ENCODE measurements at regions not wholly inside any gene's neighbourhood (a gene's known extent, or its start where the extent isn't known, plus 50 kb on each side); places are given as distances from the start of the nearest gene placed in this dataset.
"Not testable (repeated sequence)": the region's sequence is repeated elsewhere in the genome, so short reads cannot be mapped to it uniquely, and the experiment has no call there.

DNA sequence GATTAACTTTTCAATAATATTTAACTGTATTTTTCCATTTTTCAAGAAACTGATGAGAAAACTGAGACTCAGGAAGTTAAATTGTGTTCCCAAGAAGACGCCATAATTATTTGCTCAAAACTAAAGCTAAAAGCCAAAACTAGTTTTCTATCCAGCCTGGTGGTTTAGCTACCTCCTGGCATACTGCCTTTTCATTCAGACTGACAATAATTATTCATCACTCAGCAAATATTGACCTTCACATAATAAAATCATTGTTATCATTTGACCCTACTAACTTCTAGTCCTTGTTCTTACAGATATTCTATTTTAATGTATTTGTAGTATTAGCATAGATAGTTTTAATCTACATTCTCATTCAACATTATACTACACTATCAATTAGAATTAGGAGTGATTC, 210.6 kb upstream of the GADL1 start:
- no peaks in the 10 kb centered on the region for H3K27me3 Mint-ChIP-seq
- H3K27ac Mint-ChIP-seq: no peak overlapping the region
- no peaks in the 10 kb centered on the region for H3K36me3 Mint-ChIP-seq (ENCODE audit: low read depth)
- H3K9me3 Mint-ChIP-seq: peaks cover 12% of the 10 kb centered on the region
- no peak overlapping the region for H3K4me3 Mint-ChIP-seq
- intact Hi-C loops (cut with micrococcal nuclease): no loop called here
- H3K4me1 Mint-ChIP-seq (ENCODE audit: low read depth): peaks cover 22% of the 10 kb centered on the region

DNA sequence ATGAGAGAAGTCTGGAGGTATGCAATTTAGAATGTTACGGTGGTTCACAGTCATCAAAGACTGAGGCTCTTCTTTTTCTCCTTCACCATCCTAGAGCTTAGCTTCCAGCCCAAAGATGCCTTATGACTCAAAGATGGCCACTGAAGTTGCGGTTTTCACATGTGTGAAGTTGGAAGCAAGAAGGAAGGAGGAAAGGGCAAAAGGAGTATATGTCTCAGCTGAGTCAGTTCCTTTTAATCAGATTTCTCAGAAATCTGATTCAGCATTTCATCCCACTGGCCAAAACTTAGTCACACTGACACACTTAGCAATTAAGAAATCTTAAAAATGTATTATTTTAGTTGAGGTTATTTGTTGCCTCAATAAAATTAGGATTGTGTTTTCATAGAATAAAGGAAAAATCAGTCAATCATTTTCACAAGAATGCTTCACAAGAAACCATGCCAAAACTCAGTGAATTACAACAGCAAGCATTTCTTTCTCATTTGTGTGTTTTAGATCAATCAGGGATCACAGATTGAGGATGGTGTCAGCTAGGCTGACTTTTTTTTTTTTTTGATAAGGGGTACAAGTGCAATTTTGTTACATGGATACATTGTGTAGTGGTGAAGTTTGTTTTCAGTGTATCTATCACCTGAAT, 211.1 kb upstream of the GADL1 start:
- intact Hi-C loops (cut with micrococcal nuclease): no loop called here
- Mint-ChIP-seq H3K36me3 (ENCODE audit: low read depth) (no peaks in the 10 kb centered on the region), H3K27me3 (no peaks in the 10 kb centered on the region), H3K4me1 (ENCODE audit: low read depth) (peaks cover 22% of the 10 kb centered on the region), H3K27ac (peak overlapping the region; percentile 63), H3K9me3 (peaks cover 12% of the 10 kb centered on the region), H3K4me3 (no peak overlapping the region)

DNA sequence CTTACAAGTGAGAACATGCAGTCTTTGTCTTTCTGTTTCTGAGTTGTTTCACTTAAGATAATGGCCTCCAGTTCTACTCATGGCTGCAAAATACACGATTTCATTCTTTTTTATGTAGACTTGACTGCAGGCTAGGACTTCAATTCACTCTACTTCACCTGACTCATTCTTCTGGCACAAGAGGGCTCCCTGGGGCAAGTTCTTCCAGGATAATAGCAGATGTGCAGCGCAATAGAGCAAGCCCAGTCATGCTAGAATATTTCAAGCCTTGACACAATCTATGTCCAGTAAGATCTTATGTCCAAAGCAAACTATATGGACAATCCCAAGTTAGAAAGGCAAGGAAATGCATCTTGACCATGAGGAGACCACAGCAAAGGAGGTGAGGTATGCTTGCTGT, 211.7 kb upstream of the GADL1 start:
- H3K4me3 Mint-ChIP-seq: no peak overlapping the region
- intact Hi-C loops (cut with micrococcal nuclease): no loop called here
- no peaks in the 10 kb centered on the region for H3K27me3 Mint-ChIP-seq
- peaks cover 12% of the 10 kb centered on the region for H3K9me3 Mint-ChIP-seq
- peak overlapping the region; percentile 63 for H3K27ac Mint-ChIP-seq
- no peaks in the 10 kb centered on the region for H3K36me3 Mint-ChIP-seq (ENCODE audit: low read depth)
- H3K4me1 Mint-ChIP-seq (ENCODE audit: low read depth): peaks cover 22% of the 10 kb centered on the region

DNA sequence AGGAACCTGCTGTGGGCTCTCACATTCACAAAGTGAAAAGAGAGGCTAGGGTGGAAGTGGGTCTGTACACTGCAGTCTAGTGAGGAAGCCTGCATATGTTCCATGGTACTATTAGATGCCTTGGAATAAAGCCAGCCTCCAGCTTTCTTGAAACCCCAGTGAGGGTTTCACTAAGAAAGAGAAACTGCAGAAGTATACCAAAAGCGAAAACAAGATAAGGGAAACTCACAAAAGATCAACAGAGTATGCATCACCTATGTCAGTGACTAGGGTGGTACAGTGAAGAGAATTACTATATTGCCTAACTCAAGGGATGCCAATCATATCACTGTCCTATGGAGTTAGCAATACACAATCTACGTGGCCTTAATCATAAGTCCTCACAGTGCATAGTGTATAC, 212.5 kb upstream of the GADL1 start:
- no peaks in the 10 kb centered on the region for H3K27me3 Mint-ChIP-seq
- intact Hi-C loops (cut with micrococcal nuclease): no loop called here
- H3K9me3 Mint-ChIP-seq: peaks cover 8% of the 10 kb centered on the region
- peaks cover 17% of the 10 kb centered on the region for H3K4me1 Mint-ChIP-seq (ENCODE audit: low read depth)
- no peak overlapping the region for H3K4me3 Mint-ChIP-seq
- peak overlapping the region; percentile 57 for H3K27ac Mint-ChIP-seq
- H3K36me3 Mint-ChIP-seq (ENCODE audit: low read depth): no peaks in the 10 kb centered on the region

DNA sequence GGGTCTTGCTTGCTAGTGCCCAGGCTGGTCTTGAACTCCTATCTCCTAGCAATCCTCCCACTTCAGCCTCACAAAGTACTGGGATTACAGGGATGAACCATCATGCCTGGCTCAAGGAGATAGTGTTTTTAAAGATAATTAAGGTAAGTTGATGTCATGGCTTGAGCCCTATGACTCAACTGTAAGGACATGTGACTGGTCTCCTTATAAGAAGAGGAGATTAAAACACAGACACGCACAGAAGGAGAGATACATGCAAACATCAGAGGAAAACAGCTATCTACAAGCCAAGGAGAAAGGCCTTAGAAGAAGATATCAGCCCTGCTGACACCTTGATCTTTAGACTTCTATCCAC, 220.4 kb upstream of the GADL1 start:
- Mint-ChIP-seq H3K9me3 (peaks cover 13% of the 10 kb centered on the region), H3K36me3 (ENCODE audit: low read depth) (no peaks in the 10 kb centered on the region), H3K27ac (no peak overlapping the region), H3K4me3 (no peak overlapping the region), H3K4me1 (ENCODE audit: low read depth) (no peaks in the 10 kb centered on the region), H3K27me3 (no peaks in the 10 kb centered on the region)
- intact Hi-C loops (cut with micrococcal nuclease): no loop called here

DNA sequence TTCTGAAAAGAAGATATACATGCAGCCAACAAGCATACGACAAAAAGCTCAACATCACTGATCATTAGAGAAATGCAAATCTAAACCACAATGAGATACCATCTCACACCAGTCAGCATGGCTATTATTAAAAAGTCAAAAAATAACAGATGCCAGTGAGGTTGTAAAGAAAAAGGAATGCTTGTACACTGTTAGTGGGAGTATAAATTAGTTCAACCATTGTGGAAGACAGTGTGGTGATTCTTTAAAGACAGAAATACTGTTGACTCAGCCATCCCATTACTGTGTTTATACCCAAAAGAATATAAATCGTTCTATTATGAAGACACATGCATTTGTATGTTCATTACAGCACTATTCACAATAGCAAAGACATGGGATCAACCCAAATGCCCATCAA, 221.1 kb upstream of the GADL1 start:
- H3K27ac Mint-ChIP-seq; intact Hi-C loops (cut with micrococcal nuclease); H3K36me3 Mint-ChIP-seq (ENCODE audit: low read depth); H3K4me1 Mint-ChIP-seq (ENCODE audit: low read depth); H3K4me3 Mint-ChIP-seq; H3K27me3 Mint-ChIP-seq: not testable (repeated sequence)
- H3K9me3 Mint-ChIP-seq: peaks cover 13% of the 10 kb centered on the region

DNA sequence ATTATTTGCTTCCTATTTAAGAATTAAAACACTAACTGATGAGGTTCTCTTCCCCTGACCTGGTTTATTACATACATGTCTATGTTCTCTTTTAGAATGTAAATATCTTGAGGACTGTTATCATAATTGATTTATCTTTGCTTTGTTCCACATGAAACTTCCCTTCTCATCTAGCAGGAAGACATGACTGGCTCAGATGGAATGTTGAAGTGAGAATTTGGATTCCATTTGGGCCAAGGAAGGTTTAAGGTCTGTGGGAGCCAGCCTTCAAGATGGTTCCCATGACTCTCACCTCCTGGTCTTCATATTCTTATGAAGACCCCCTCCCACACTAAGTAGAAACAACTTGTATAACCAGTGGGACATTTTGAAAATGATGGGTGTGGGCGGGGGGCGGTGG, 222.2 kb upstream of the GADL1 start:
- intact Hi-C loops (cut with micrococcal nuclease): no loop called here
- H3K27me3 Mint-ChIP-seq: no peaks in the 10 kb centered on the region
- H3K9me3 Mint-ChIP-seq: peaks cover 13% of the 10 kb centered on the region
- H3K4me1 Mint-ChIP-seq (ENCODE audit: low read depth): no peaks in the 10 kb centered on the region
- no peaks in the 10 kb centered on the region for H3K36me3 Mint-ChIP-seq (ENCODE audit: low read depth)
- no peak overlapping the region for H3K27ac Mint-ChIP-seq
- no peak overlapping the region for H3K4me3 Mint-ChIP-seq

DNA sequence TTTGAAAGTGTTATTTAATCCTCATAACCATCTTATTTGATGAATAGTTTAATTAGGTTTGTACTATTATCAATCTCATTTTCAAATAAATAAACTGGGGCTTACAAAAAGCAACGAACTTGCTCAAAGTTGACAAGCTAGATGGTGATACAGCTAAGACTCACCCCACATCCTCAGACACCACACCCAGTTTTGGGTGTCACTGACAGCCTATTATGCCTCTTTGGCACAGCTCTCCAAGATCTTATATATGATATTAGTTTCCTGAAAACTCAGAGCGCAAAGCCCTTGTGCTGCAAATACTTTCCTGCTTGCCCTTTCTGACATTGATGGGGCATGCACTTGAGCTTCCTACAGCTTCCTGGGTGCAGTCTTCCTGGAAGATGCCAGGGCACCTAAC, 223.4 kb upstream of the GADL1 start:
- H3K27me3 Mint-ChIP-seq: no peaks in the 10 kb centered on the region
- H3K4me1 Mint-ChIP-seq (ENCODE audit: low read depth): no peaks in the 10 kb centered on the region
- intact Hi-C loops (cut with micrococcal nuclease): no loop called here
- H3K4me3 Mint-ChIP-seq: no peak overlapping the region
- H3K9me3 Mint-ChIP-seq: peaks cover 13% of the 10 kb centered on the region
- H3K36me3 Mint-ChIP-seq (ENCODE audit: low read depth): no peaks in the 10 kb centered on the region
- H3K27ac Mint-ChIP-seq: no peak overlapping the region

DNA sequence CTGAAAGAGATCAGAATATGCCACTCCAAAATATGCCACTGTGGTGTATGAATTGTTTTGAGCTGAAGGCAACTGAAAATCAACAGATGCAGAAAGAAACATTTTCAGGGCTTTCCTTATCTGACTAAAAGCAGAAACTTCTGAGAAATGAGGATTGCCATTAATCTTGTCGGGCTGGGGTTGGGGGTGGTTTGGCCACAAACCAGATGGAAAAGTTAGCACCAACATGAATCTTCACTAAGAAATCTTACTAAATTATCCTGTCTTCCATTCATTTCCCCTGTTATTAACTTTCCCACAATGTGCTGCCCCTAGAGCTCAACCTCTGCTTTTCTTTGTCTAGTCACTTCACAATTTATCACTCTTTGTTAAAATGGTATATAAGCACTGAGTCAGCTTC, 229.9 kb upstream of the GADL1 start:
- H3K4me1 Mint-ChIP-seq (ENCODE audit: low read depth): no peaks in the 10 kb centered on the region
- no peaks in the 10 kb centered on the region for H3K27me3 Mint-ChIP-seq
- H3K36me3 Mint-ChIP-seq (ENCODE audit: low read depth): no peaks in the 10 kb centered on the region
- no peak overlapping the region for H3K4me3 Mint-ChIP-seq
- H3K9me3 Mint-ChIP-seq: peaks cover 13% of the 10 kb centered on the region
- intact Hi-C loops (cut with micrococcal nuclease): loop anchor here (10.0 kb wide), 1 partner anchor 160 kb away; no protein-coding TSS in a partner anchor
- no peak overlapping the region for H3K27ac Mint-ChIP-seq

DNA sequence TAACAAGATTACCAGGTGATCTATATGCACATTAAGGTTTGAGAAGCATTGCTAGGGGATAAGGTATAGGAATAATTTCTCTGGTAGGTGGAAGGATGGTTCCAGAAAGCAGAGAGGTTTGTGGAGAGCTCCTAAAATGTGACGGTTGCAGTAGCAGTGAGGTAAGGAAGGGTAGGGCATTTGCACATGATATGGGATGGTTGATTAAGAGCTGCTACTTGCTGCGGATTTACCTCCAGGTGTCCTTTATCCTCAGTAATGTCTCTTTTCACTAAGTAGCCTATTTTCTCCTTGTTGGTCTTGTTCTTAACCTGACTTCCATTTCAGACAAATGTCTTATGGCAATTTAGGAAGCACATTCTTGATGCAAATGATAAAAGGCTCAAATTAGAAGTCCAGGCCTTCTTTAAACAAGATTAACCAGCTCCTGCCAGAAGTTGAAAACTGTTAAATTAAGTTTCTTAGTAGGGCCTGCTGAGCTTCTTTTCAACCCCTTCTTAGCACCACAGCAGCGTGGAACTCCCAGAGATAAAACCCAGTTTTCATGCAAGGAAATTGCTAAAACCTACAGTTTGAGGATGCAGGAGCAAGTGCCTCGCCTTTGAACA, 231.1 kb upstream of the GADL1 start:
- H3K4me3 Mint-ChIP-seq: no peak overlapping the region
- no peaks in the 10 kb centered on the region for H3K4me1 Mint-ChIP-seq (ENCODE audit: low read depth)
- no peaks in the 10 kb centered on the region for H3K36me3 Mint-ChIP-seq (ENCODE audit: low read depth)
- no peaks in the 10 kb centered on the region for H3K27me3 Mint-ChIP-seq
- H3K27ac Mint-ChIP-seq: no peak overlapping the region
- peaks cover 13% of the 10 kb centered on the region for H3K9me3 Mint-ChIP-seq
- intact Hi-C loops (cut with micrococcal nuclease): loop anchor here (10.0 kb wide), 1 partner anchor 161 kb away; no protein-coding TSS in a partner anchor

DNA sequence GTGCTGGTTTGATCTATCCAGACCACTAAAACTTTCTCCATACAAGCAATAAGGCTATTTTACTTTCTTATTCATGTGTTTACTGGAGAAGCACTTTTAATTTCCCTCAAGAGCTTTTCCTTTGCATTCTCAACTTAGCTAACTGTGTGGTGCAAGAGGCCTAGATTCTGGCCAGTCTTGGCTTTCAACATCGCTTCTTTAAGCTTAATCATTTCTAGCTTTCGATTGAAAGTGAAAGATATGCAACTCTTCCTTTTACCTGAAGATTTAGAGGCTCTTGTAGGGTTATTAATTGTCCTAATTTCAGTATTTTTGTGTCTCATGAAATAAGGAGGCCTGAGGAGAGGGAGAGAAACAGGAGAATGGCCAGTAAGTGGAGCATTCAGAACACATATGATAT, 234.8 kb upstream of the GADL1 start:
- no peak overlapping the region for H3K4me3 Mint-ChIP-seq
- intact Hi-C loops (cut with micrococcal nuclease): loop anchor here (10.0 kb wide), 1 partner anchor 164 kb away; no protein-coding TSS in a partner anchor
- H3K27me3 Mint-ChIP-seq: no peaks in the 10 kb centered on the region
- no peak overlapping the region for H3K27ac Mint-ChIP-seq
- no peaks in the 10 kb centered on the region for H3K4me1 Mint-ChIP-seq (ENCODE audit: low read depth)
- H3K9me3 Mint-ChIP-seq: peaks cover 12% of the 10 kb centered on the region
- H3K36me3 Mint-ChIP-seq (ENCODE audit: low read depth): no peaks in the 10 kb centered on the region

DNA sequence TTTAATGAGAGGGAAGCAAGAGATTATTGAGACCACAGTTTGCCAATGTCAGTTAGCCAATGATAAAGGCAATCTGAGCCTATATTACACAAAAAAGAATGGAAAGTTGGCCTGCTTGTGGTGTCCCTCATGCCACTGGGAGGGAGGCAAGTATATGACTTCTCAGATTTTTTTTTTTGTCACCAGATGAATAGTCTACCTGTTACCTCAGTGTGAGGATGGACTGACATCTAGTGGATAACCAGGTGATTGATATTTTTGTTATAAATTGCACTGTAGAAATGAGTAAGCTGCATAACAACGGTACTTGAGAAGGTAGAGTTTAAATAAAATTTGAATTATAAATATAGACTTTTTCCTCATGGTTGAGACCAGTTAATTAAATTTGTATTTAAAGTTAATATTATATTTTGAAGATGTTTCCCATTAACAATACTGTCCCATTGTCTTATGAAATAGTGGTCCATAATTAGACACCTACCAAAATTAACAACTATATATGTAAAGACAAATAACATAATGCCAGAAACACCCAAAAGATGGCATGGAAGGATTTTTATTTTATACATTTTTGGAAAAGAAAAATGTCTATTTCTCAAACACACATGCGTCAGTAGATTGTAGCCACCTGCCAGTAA, 237.8 kb upstream of the GADL1 start:
- intact Hi-C loops (cut with micrococcal nuclease): loop anchor here (2.0 to 5.0 kb wide), 2 partner anchors 365 to 1120 kb away; no protein-coding TSS in a partner anchor
- no peak overlapping the region for H3K27ac Mint-ChIP-seq

DNA sequence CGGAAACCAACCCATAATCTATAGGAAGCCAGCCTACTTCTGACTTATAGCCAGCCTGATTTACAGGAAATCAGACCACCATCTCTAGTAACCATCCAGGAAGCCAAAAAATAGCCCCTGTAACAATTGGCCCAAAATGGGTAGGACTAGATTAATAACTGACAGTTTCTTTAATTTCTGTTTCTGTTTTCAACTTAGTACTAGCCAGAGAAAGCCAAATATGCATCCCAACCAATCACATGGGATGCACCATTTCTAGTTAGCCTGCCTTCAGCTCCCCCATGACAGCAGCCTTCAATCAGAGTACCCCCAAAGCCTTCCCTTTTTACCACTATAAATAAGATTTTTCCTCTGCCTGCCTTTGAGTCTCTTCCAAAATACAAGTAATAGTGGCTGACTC, 239.1 kb upstream of the GADL1 start:
- Mint-ChIP-seq H3K4me1 (ENCODE audit: low read depth) (no peaks in the 10 kb centered on the region), H3K27me3 (no peaks in the 10 kb centered on the region), H3K4me3 (no peak overlapping the region), H3K36me3 (ENCODE audit: low read depth) (no peaks in the 10 kb centered on the region), H3K9me3 (no peaks in the 10 kb centered on the region), H3K27ac (no peak overlapping the region)
- intact Hi-C loops (cut with micrococcal nuclease): loop anchor here (2.0 to 5.0 kb wide), 2 partner anchors 367 to 1121 kb away; no protein-coding TSS in a partner anchor

More for the DNA sequence above, 237.8 kb upstream of the GADL1 start:
- Mint-ChIP-seq H3K36me3 (ENCODE audit: low read depth) (no peaks in the 10 kb centered on the region), H3K9me3 (no peaks in the 10 kb centered on the region), H3K4me3 (no peak overlapping the region), H3K27me3 (no peaks in the 10 kb centered on the region), H3K4me1 (ENCODE audit: low read depth) (no peaks in the 10 kb centered on the region)

DNA sequence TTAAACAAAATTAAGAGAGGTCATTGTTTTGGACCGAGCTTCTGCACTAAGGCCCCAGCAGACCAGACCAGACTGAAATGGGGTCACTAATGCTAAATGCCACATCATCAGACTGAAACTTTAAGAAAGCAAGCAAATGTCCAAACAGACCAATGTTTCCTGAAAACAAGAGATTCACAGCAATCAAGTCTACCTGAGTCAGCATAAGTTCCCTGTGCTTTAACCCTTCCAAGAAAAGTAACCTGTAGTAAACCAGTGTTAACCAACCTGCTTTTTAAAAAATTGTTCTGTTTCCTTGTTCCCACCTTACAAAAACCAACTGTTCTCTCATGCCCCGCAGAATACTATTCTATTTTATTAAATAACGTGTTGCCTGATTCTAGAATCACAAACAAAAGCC, 241.1 kb upstream of the GADL1 start:
- no peaks in the 10 kb centered on the region for H3K9me3 Mint-ChIP-seq
- no peaks in the 10 kb centered on the region for H3K4me1 Mint-ChIP-seq (ENCODE audit: low read depth)
- H3K27ac Mint-ChIP-seq: no peak overlapping the region
- H3K4me3 Mint-ChIP-seq: no peak overlapping the region
- intact Hi-C loops (cut with micrococcal nuclease): no loop called here
- no peaks in the 10 kb centered on the region for H3K27me3 Mint-ChIP-seq
- H3K36me3 Mint-ChIP-seq (ENCODE audit: low read depth): no peaks in the 10 kb centered on the region
